ENCODE measurements at regions not wholly inside any gene's neighbourhood (a gene's known extent, or its start where the extent isn't known, plus 50 kb on each side); places are given as distances from the start of the nearest gene placed in this dataset.

GRCh38 chr2:210844016-210844415 is 287.6 kb downstream of the CPS1 start:
- TF ChIP-seq SIN3A (IDR thresholded peaks at IDR 0.05; ENCODE audit: low read depth), result no peak
- no peak for TF ChIP-seq CTCF (IDR thresholded peaks at IDR 0.05 in 2 of 3, conservative IDR thresholded peaks at IDR 0.05 in 1 of 3; ENCODE audit: borderline replicate concordance in 1 of 3, insufficient read depth in 1 of 3, low read depth in 2 of 3, low read length in 2 of 3)
- TF ChIP-seq POLR2A (IDR thresholded peaks at IDR 0.05; ENCODE audit: borderline replicate concordance, extremely low read depth, insufficient read depth, insufficient read length), result no peak
- no peak for TF ChIP-seq YY1 (IDR thresholded peaks at IDR 0.05; ENCODE audit: extremely low read depth, insufficient replicate concordance, low read depth, low read length)
- no peak for TF ChIP-seq EZH2 (IDR thresholded peaks at IDR 0.05)
- TF ChIP-seq ZBTB33 (IDR thresholded peaks at IDR 0.05; ENCODE audit: extremely low read depth, insufficient replicate concordance, low read length), result no peak

Measured in HCT116 (cell line).